Endothelial cell of umbilical vein (primary cell): ENCODE measurements at regions not wholly inside any gene's neighbourhood (a gene's known extent, or its start where the extent isn't known, plus 50 kb on each side); places are given as distances from the start of the nearest gene placed in this dataset.

Experiments
- CTCF ChIP-seq, 2 donors: IDR thresholded peaks; 1 replicate in 1 of 2; 2 replicates in 1 of 2; pipeline ENCODE4 v1.5.1; 2011; ENCODE audit warnings: low read length in 2 of 2, mild to moderate bottlenecking in 2 of 2, moderate library complexity in 2 of 2, control low read depth in 1 of 2, inconsistent platforms in 1 of 2, low read depth in 1 of 2; ENCODE audit not compliant: insufficient read depth in 1 of 2; ENCODE audit errors: extremely low read depth in 1 of 2
- JUN ChIP-seq: IDR thresholded peaks from 2 replicates; pipeline ENCODE4 v1.6.1; 2011; ENCODE audit warnings: borderline replicate concordance, low read depth; ENCODE audit not compliant: insufficient read length, insufficient read depth
- MAX ChIP-seq: IDR thresholded peaks from 2 replicates; pipeline ENCODE4 v1.6.1; 2011; ENCODE audit not compliant: insufficient read depth, insufficient read length

DNA sequence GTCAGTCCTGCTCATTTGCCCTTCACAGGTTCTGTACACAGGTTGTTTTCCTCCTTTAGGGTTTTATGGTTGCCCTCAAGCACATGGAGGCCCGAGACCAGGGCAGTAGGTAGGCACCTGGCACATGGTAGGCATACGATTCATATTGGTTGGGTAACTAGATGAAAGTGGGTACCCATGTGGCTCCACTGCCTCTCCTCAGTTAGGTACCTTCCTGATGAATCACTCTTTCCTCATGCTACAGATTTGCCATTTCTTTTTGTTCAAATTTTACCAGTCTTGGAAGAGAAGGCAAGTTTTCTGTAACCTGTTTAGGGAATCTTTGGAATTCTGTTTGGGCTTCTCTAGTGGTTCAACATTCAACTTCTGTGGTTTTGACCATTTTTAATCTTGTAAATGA lies 121.3 kb downstream of the FHIP1A start:
- TF ChIP-seq CTCF (IDR thresholded peaks at IDR 0.05; ENCODE audit: extremely low read depth in 1 of 2, insufficient read depth in 1 of 2, low read depth in 1 of 2, low read length in 2 of 2): no peak
- no peak for TF ChIP-seq MAX
- TF ChIP-seq JUN: no peak
